Choroid plexus epithelial cell (primary cell): ENCODE measurements at regions not wholly inside any gene's neighbourhood (a gene's known extent, or its start where the extent isn't known, plus 50 kb on each side); places are given as distances from the start of the nearest gene placed in this dataset.

ENCODE experiments used
- DNase-seq: peaks from one replicate; pipeline ENCODE4 v3.0.0-alpha.2; 2010; ENCODE audit warnings: low read depth
- H3K4me3 ChIP-seq: 2 replicates; pipeline ENCODE4 v1.5.1; 2011; ENCODE audit warnings: low read depth, mild to moderate bottlenecking, control low read depth, low read length, moderate library complexity
- TF ChIP-seq, protein P1 (sequence below): conservative IDR thresholded peaks from 2 replicates; pipeline ENCODE4 v1.5.1; 2011; ENCODE audit warnings: low read depth, mild to moderate bottlenecking, control low read depth, inconsistent platforms, low read length, moderate library complexity

DNA sequence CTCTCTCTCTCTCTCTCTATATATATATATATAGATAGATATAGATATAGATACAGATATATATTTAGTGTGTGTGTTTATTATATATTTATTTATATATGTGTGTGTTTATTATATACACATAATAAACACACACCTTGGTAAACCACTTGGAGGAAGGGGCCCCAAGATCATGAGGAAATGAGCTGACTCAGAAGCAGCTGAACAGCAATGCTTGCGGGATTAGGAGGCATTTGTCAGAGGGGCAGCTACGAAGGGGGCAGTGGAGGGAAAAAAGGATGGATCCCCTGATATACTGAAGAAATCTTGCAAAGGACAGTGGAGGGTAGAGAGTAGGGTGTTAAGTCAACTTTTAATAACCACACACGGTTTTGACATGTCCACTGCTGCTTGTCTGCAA, 120.0 kb upstream of the SORBS2 start:
- peak; percentile 68 for DNase-seq
- peak overlapping the region; percentile 13 for H3K4me3 ChIP-seq
- TF ChIP-seq, protein P1, sequence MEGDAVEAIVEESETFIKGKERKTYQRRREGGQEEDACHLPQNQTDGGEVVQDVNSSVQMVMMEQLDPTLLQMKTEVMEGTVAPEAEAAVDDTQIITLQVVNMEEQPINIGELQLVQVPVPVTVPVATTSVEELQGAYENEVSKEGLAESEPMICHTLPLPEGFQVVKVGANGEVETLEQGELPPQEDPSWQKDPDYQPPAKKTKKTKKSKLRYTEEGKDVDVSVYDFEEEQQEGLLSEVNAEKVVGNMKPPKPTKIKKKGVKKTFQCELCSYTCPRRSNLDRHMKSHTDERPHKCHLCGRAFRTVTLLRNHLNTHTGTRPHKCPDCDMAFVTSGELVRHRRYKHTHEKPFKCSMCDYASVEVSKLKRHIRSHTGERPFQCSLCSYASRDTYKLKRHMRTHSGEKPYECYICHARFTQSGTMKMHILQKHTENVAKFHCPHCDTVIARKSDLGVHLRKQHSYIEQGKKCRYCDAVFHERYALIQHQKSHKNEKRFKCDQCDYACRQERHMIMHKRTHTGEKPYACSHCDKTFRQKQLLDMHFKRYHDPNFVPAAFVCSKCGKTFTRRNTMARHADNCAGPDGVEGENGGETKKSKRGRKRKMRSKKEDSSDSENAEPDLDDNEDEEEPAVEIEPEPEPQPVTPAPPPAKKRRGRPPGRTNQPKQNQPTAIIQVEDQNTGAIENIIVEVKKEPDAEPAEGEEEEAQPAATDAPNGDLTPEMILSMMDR, result no peak

GRCh38 chr4:185932491-185932890, 120.5 kb upstream of the SORBS2 start:
- peak overlapping the region; percentile 13 for H3K4me3 ChIP-seq
- DNase-seq, result peak; percentile 97
- TF ChIP-seq, protein P1, result no peak

- TF ChIP-seq, protein P1, result no peak
- peak; percentile 85 for DNase-seq
- H3K4me3 ChIP-seq, result no peak overlapping the region
Observed at GRCh38 chr4:185933078-185933581, 121.1 kb upstream of the SORBS2 start.

GRCh38 chr4:185936650-185937376, 124.8 kb upstream of the SORBS2 start:
- no peak overlapping the region for H3K4me3 ChIP-seq
- TF ChIP-seq, protein P1, result no peak
- peak; percentile 80 for DNase-seq

- no peak overlapping the region for H3K4me3 ChIP-seq
- no peak for DNase-seq
- TF ChIP-seq, protein P1, result no peak
Observed at GRCh38 chr4:185938654-185939053, 126.7 kb upstream of the SORBS2 start.

DNA sequence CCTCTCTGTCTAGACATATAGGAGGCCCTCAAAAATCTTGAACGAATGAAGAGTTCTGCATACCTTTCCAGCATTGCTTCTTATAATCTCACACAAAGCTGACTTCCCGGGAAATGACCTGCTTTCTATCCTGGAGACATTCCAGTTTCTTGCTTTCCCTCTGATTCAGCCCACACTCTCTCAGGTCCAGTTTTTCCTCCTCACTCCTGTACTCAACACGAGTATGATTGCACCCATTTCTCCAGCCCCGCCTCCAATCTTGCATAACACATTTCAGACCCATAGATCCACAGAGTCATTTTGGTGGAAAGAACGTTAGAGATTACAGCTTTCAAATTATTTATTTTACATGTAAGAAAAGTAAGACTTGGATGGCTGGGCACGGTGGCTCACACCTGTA, 127.5 kb upstream of the TLR3 start:
- H3K4me3 ChIP-seq, result no peak overlapping the region
- TF ChIP-seq, protein P1, result no peak
- peak; percentile 46 for DNase-seq

DNA sequence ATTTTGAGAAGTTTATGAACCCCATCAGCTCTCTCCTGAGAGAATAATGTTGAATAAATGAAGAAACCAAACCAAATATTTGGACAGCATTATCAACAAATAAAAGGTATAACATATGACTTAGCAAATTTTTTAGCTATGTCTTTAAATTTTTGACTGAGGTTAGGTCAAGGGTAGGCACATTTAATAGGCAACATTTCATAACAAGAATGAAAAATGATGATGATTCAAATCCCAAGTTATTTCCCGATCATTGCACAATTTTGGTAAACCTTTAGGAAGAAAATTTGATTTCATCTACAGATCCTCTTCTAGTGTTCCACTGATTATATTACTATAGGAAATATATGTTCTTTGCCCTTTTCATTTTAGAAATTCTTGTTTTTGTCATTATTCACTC, 123.7 kb upstream of the TLR3 start:
- no peak overlapping the region for H3K4me3 ChIP-seq
- DNase-seq, result no peak
- TF ChIP-seq, protein P1, result no peak
